ENCODE measurements at regions not wholly inside any gene's neighbourhood (a gene's known extent, or its start where the extent isn't known, plus 50 kb on each side); places are given as distances from the start of the nearest gene placed in this dataset.

- Histone ChIP-seq H3K14ac (ENCODE audit: low read length) (no peak overlapping the region), H3K23ac (ENCODE audit: low read depth, low read length, poor library complexity) (no peak overlapping the region), H3K36me3 (replicated peaks in 1 of 2; ENCODE audit: control insufficient read depth in 2 of 2, insufficient read depth in 2 of 2, low read length in 2 of 2) (no peaks in the 10 kb centered on the region), H2BK15ac (ENCODE audit: low read length) (no peak overlapping the region), H4K8ac (ENCODE audit: low read depth, low read length) (no peak overlapping the region), H2AK5ac (ENCODE audit: low read depth, low read length) (no peak overlapping the region), H3K79me1 (ENCODE audit: low read depth, low read length) (no peaks in the 10 kb centered on the region), H2BK12ac (ENCODE audit: low read length) (no peak overlapping the region), H2AFZ (ENCODE audit: low read length) (peak overlapping the region; percentile 9), H2BK120ac (ENCODE audit: low read depth, low read length) (no peak overlapping the region), H3K4ac (ENCODE audit: low read length) (no peak overlapping the region), H3K4me3 (ENCODE audit: low read length in 2 of 2) (no peak overlapping the region), H3K27ac (replicated peaks; ENCODE audit: low read length) (no peak overlapping the region), H3K18ac (ENCODE audit: low read length) (no peak overlapping the region), H3K9me3 (replicated peaks in 1 of 2; ENCODE audit: control insufficient read depth in 2 of 2, insufficient read depth in 1 of 2, low read depth in 1 of 2, low read length in 2 of 2) (no peaks in the 10 kb centered on the region), H3K4me2 (ENCODE audit: insufficient read depth, low read length, poor library complexity, severe bottlenecking) (no peak overlapping the region), H3K4me1 (ENCODE audit: control insufficient read depth in 2 of 2, insufficient read depth in 1 of 2, low read depth in 1 of 2, low read length in 2 of 2) (peaks cover 0 to 3% of the 10 kb centered on the region in 2 donors), H3K9ac (ENCODE audit: low read depth, low read length, poor library complexity) (no peak overlapping the region), H4K91ac (ENCODE audit: low read depth, low read length, poor library complexity) (no peak overlapping the region), H3K27me3 (ENCODE audit: control insufficient read depth in 3 of 3, insufficient read depth in 3 of 3, low read depth in 1 of 3, low read length in 3 of 3) (peaks cover 0 to 5% (median 0%) of the 10 kb centered on the region in 3 experiments), H2BK5ac (ENCODE audit: low read length) (no peak overlapping the region)
- no CpG with 5 or more reads among the region's 6 CpGs for WGBS, 2 donors (ENCODE audit: extremely low coverage in 2 of 2, insufficient read length in 2 of 2, insufficient replicate concordance in 1 of 2)
- DNase-seq (ENCODE audit: low spot score): no peak
These were observed 52.6 kb upstream of the GADD45A start for GRCh38 chr1:67632356-67632755.

GRCh38 chr1:67632811-67633655, 52.0 kb upstream of the GADD45A start:
- H3K27ac ChIP-seq (replicated peaks; ENCODE audit: low read length): no peak overlapping the region
- H2BK5ac ChIP-seq (ENCODE audit: low read length): no peak overlapping the region
- no peaks in the 10 kb centered on the region for H3K9me3 ChIP-seq (replicated peaks in 1 of 2; ENCODE audit: control insufficient read depth in 2 of 2, insufficient read depth in 1 of 2, low read depth in 1 of 2, low read length in 2 of 2)
- H2BK15ac ChIP-seq (ENCODE audit: low read length): no peak overlapping the region
- no peak overlapping the region for H3K4me2 ChIP-seq (ENCODE audit: insufficient read depth, low read length, poor library complexity, severe bottlenecking)
- H2BK12ac ChIP-seq (ENCODE audit: low read length): no peak overlapping the region
- no peak overlapping the region for H4K8ac ChIP-seq (ENCODE audit: low read depth, low read length)
- no peak overlapping the region for H3K9ac ChIP-seq (ENCODE audit: low read depth, low read length, poor library complexity)
- no peak overlapping the region for H2AK5ac ChIP-seq (ENCODE audit: low read depth, low read length)
- H3K36me3 ChIP-seq (replicated peaks in 1 of 2; ENCODE audit: control insufficient read depth in 2 of 2, insufficient read depth in 2 of 2, low read length in 2 of 2): no peaks in the 10 kb centered on the region
- H3K4me3 ChIP-seq (ENCODE audit: low read length in 2 of 2): no peak overlapping the region
- no CpG with 5 or more reads among the region's 10 CpGs for WGBS, 2 donors (ENCODE audit: extremely low coverage in 2 of 2, insufficient read length in 2 of 2, insufficient replicate concordance in 1 of 2)
- H2BK120ac ChIP-seq (ENCODE audit: low read depth, low read length): no peak overlapping the region
- H3K79me1 ChIP-seq (ENCODE audit: low read depth, low read length): no peaks in the 10 kb centered on the region
- peaks cover 0 to 3% of the 10 kb centered on the region in 2 donors for H3K4me1 ChIP-seq (ENCODE audit: control insufficient read depth in 2 of 2, insufficient read depth in 1 of 2, low read depth in 1 of 2, low read length in 2 of 2)
- DNase-seq (ENCODE audit: low spot score): no peak
- no peak overlapping the region for H3K4ac ChIP-seq (ENCODE audit: low read length)
- peaks cover 0 to 3% (median 0%) of the 10 kb centered on the region in 3 experiments for H3K27me3 ChIP-seq (ENCODE audit: control insufficient read depth in 3 of 3, insufficient read depth in 3 of 3, low read depth in 1 of 3, low read length in 3 of 3)
- H4K91ac ChIP-seq (ENCODE audit: low read depth, low read length, poor library complexity): no peak overlapping the region
- no peak overlapping the region for H3K14ac ChIP-seq (ENCODE audit: low read length)
- H3K18ac ChIP-seq (ENCODE audit: low read length): no peak overlapping the region
- peak overlapping the region; percentile 19 for H2AFZ ChIP-seq (ENCODE audit: low read length)
- H3K23ac ChIP-seq (ENCODE audit: low read depth, low read length, poor library complexity): no peak overlapping the region

GRCh38 chr1:67634396-67634935, 50.5 kb upstream of the GADD45A start:
- H2BK15ac ChIP-seq (ENCODE audit: low read length): no peak overlapping the region
- H4K91ac ChIP-seq (ENCODE audit: low read depth, low read length, poor library complexity): no peak overlapping the region
- H2BK12ac ChIP-seq (ENCODE audit: low read length): no peak overlapping the region
- no peak for DNase-seq (ENCODE audit: low spot score)
- no peak overlapping the region for H3K18ac ChIP-seq (ENCODE audit: low read length)
- H3K4me3 ChIP-seq (ENCODE audit: low read length in 2 of 2): no peak overlapping the region
- WGBS, 2 donors (ENCODE audit: extremely low coverage in 2 of 2, insufficient read length in 2 of 2, insufficient replicate concordance in 1 of 2): no CpG with 5 or more reads among the region's 6 CpGs
- no peak overlapping the region for H2BK5ac ChIP-seq (ENCODE audit: low read length)
- H3K79me1 ChIP-seq (ENCODE audit: low read depth, low read length): no peaks in the 10 kb centered on the region
- no peak overlapping the region for H2AFZ ChIP-seq (ENCODE audit: low read length)
- no peak overlapping the region for H2BK120ac ChIP-seq (ENCODE audit: low read depth, low read length)
- H3K4me1 ChIP-seq (ENCODE audit: control insufficient read depth in 2 of 2, insufficient read depth in 1 of 2, low read depth in 1 of 2, low read length in 2 of 2): peaks cover 0 to 5% of the 10 kb centered on the region in 2 donors
- no peaks in the 10 kb centered on the region for H3K36me3 ChIP-seq (replicated peaks in 1 of 2; ENCODE audit: control insufficient read depth in 2 of 2, insufficient read depth in 2 of 2, low read length in 2 of 2)
- H3K4ac ChIP-seq (ENCODE audit: low read length): no peak overlapping the region
- H3K9me3 ChIP-seq (replicated peaks in 1 of 2; ENCODE audit: control insufficient read depth in 2 of 2, insufficient read depth in 1 of 2, low read depth in 1 of 2, low read length in 2 of 2): no peaks in the 10 kb centered on the region
- H3K14ac ChIP-seq (ENCODE audit: low read length): no peak overlapping the region
- no peak overlapping the region for H2AK5ac ChIP-seq (ENCODE audit: low read depth, low read length)
- no peak overlapping the region for H3K23ac ChIP-seq (ENCODE audit: low read depth, low read length, poor library complexity)
- H3K4me2 ChIP-seq (ENCODE audit: insufficient read depth, low read length, poor library complexity, severe bottlenecking): no peak overlapping the region
- no peak overlapping the region for H3K9ac ChIP-seq (ENCODE audit: low read depth, low read length, poor library complexity)
- no peak overlapping the region for H4K8ac ChIP-seq (ENCODE audit: low read depth, low read length)
- H3K27me3 ChIP-seq (ENCODE audit: control insufficient read depth in 3 of 3, insufficient read depth in 3 of 3, low read depth in 1 of 3, low read length in 3 of 3): no peaks in the 10 kb centered on the region
- no peak overlapping the region for H3K27ac ChIP-seq (replicated peaks; ENCODE audit: low read length)

- H2AK5ac ChIP-seq (ENCODE audit: low read depth, low read length): no peak overlapping the region
- H4K8ac ChIP-seq (ENCODE audit: low read depth, low read length): no peak overlapping the region
- no peaks in the 10 kb centered on the region for H3K36me3 ChIP-seq (replicated peaks in 1 of 2; ENCODE audit: control insufficient read depth in 2 of 2, insufficient read depth in 2 of 2, low read length in 2 of 2)
- H3K23ac ChIP-seq (ENCODE audit: low read depth, low read length, poor library complexity): no peak overlapping the region
- H3K79me1 ChIP-seq (ENCODE audit: low read depth, low read length): no peaks in the 10 kb centered on the region
- H3K4me2 ChIP-seq (ENCODE audit: insufficient read depth, low read length, poor library complexity, severe bottlenecking): no peak overlapping the region
- no peak overlapping the region for H2BK12ac ChIP-seq (ENCODE audit: low read length)
- H2BK120ac ChIP-seq (ENCODE audit: low read depth, low read length): no peak overlapping the region
- H3K4me1 ChIP-seq (ENCODE audit: control insufficient read depth in 2 of 2, insufficient read depth in 1 of 2, low read depth in 1 of 2, low read length in 2 of 2): peaks cover 0 to 6% of the 10 kb centered on the region in 2 donors
- WGBS, 2 donors (ENCODE audit: extremely low coverage in 2 of 2, insufficient read length in 2 of 2, insufficient replicate concordance in 1 of 2): no CpG with 5 or more reads among the region's 14 CpGs
- peak overlapping the region in 1 of 2 donors; percentile 59 for H3K4me3 ChIP-seq (ENCODE audit: low read length in 2 of 2)
- no peak overlapping the region for H3K9ac ChIP-seq (ENCODE audit: low read depth, low read length, poor library complexity)
- no peak for DNase-seq (ENCODE audit: low spot score)
- H3K18ac ChIP-seq (ENCODE audit: low read length): no peak overlapping the region
- H3K4ac ChIP-seq (ENCODE audit: low read length): no peak overlapping the region
- no peak overlapping the region for H2BK15ac ChIP-seq (ENCODE audit: low read length)
- no peak overlapping the region for H4K91ac ChIP-seq (ENCODE audit: low read depth, low read length, poor library complexity)
- no peak overlapping the region for H3K27ac ChIP-seq (replicated peaks; ENCODE audit: low read length)
- H3K9me3 ChIP-seq (replicated peaks in 1 of 2; ENCODE audit: control insufficient read depth in 2 of 2, insufficient read depth in 1 of 2, low read depth in 1 of 2, low read length in 2 of 2): no peaks in the 10 kb centered on the region
- H3K14ac ChIP-seq (ENCODE audit: low read length): no peak overlapping the region
- H2BK5ac ChIP-seq (ENCODE audit: low read length): no peak overlapping the region
- H2AFZ ChIP-seq (ENCODE audit: low read length): peak overlapping the region; percentile 28
- no peaks in the 10 kb centered on the region for H3K27me3 ChIP-seq (ENCODE audit: control insufficient read depth in 3 of 3, insufficient read depth in 3 of 3, low read depth in 1 of 3, low read length in 3 of 3)
These were observed 49.8 kb upstream of the GADD45A start for GRCh38 chr1:67635055-67635809.

Measured in neuronal stem cell (in vitro differentiated cells).